ENCODE measurements at regions not wholly inside any gene's neighbourhood (a gene's known extent, or its start where the extent isn't known, plus 50 kb on each side); places are given as distances from the start of the nearest gene placed in this dataset.

GRCh38 chr6:23311211-23311610, 741.8 kb downstream of the HDGFL1 start:
- TF ChIP-seq, protein P1, sequence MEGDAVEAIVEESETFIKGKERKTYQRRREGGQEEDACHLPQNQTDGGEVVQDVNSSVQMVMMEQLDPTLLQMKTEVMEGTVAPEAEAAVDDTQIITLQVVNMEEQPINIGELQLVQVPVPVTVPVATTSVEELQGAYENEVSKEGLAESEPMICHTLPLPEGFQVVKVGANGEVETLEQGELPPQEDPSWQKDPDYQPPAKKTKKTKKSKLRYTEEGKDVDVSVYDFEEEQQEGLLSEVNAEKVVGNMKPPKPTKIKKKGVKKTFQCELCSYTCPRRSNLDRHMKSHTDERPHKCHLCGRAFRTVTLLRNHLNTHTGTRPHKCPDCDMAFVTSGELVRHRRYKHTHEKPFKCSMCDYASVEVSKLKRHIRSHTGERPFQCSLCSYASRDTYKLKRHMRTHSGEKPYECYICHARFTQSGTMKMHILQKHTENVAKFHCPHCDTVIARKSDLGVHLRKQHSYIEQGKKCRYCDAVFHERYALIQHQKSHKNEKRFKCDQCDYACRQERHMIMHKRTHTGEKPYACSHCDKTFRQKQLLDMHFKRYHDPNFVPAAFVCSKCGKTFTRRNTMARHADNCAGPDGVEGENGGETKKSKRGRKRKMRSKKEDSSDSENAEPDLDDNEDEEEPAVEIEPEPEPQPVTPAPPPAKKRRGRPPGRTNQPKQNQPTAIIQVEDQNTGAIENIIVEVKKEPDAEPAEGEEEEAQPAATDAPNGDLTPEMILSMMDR (IDR thresholded peaks at IDR 0.05) = no peak
- no peak overlapping the region for H3K4me3 ChIP-seq

GRCh38 chr6:23316131-23316530, 746.8 kb downstream of the HDGFL1 start:
- Histone ChIP-seq H3K9me3 (no peaks in the 10 kb centered on the region), H3K27me3 (no peaks in the 10 kb centered on the region), H3K4me3 (no peak overlapping the region), H3K9ac (ENCODE audit: low read depth in 2 of 2, low read length in 2 of 2) (no peak overlapping the region), H3K36me3 (no peaks in the 10 kb centered on the region), H3K4me1 (no peaks in the 10 kb centered on the region), H3K27ac (no peak overlapping the region)
- TF ChIP-seq, protein P1 (IDR thresholded peaks at IDR 0.05) = no peak
- no peak for DNase-seq
- intact Hi-C loops (cut with DNase I) = no loop called here

More at GRCh38 chr6:23311211-23311610, 741.8 kb downstream of the HDGFL1 start:
- intact Hi-C loops (cut with DNase I) = no loop called here
- no peak overlapping the region for H3K27ac ChIP-seq
- H3K9me3 ChIP-seq = no peaks in the 10 kb centered on the region
- no peaks in the 10 kb centered on the region for H3K27me3 ChIP-seq
- H3K36me3 ChIP-seq = no peaks in the 10 kb centered on the region
- H3K4me1 ChIP-seq = no peaks in the 10 kb centered on the region
- H3K9ac ChIP-seq (ENCODE audit: low read depth in 2 of 2, low read length in 2 of 2) = no peak overlapping the region
- DNase-seq = no peak

- Histone ChIP-seq H3K27ac (no peak overlapping the region), H3K4me1 (no peaks in the 10 kb centered on the region), H3K9me3 (no peaks in the 10 kb centered on the region), H3K36me3 (no peaks in the 10 kb centered on the region), H3K27me3 (no peaks in the 10 kb centered on the region), H3K4me3 (no peak overlapping the region), H3K9ac (ENCODE audit: low read depth in 2 of 2, low read length in 2 of 2) (no peak overlapping the region)
- TF ChIP-seq, protein P1 (IDR thresholded peaks at IDR 0.05) = no peak
- DNase-seq = no peak
- intact Hi-C loops (cut with DNase I) = no loop called here
These were observed 747.6 kb downstream of the HDGFL1 start for GRCh38 chr6:23316931-23317330.

DNA sequence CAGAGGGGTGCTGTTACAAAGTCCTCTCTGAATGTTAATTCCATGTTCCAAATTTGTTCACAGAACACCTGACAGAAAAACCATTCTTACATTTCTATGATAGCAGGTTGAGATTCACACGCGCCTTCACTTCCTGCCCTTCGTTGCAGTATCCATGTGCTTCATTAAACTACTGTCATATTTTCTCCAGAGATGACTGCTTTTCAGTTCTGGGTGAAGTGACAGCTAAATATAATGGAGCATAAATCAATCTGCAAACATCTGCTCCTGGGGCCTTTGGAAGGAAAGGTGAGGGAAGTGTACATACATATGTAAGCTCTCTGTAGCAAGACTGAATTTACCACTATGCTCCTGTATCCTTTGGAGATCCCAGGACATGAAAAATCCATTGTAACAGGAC, 750.2 kb downstream of the HDGFL1 start:
- Histone ChIP-seq H3K9ac (ENCODE audit: low read depth in 2 of 2, low read length in 2 of 2) (no peak overlapping the region), H3K9me3 (no peaks in the 10 kb centered on the region), H3K4me3 (no peak overlapping the region), H3K36me3 (no peaks in the 10 kb centered on the region), H3K27ac (no peak overlapping the region), H3K4me1 (no peaks in the 10 kb centered on the region), H3K27me3 (no peaks in the 10 kb centered on the region)
- TF ChIP-seq, protein P1 (IDR thresholded peaks at IDR 0.05) = no peak
- no peak for DNase-seq
- intact Hi-C loops (cut with DNase I) = no loop called here

DNA sequence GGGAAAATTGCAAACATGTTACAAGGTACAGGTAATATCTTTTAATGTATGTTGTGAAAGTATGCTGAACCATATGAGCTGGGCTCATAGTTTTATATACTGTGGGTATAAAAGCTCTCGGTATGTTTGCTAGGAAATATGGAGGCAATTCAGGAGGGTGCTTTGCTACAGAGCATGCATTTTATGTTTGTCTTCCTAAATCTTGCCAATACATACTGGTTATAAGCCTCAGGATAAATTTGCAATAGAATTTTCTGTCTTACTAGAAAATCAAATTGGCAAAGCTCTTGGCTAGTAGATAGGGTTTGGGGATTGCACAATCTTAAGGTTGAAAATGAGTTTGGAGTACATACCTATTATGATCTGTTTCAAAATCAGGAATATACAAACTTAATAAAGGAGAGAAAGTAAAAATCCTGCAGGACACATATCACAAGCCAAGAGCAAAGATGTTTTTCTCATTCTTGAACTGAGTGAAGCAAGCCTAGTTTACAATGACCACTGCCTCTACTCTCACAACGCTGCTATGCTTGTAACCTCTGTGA, 751.2 kb downstream of the HDGFL1 start:
- no peaks in the 10 kb centered on the region for H3K36me3 ChIP-seq
- no peak for DNase-seq
- H3K27me3 ChIP-seq = no peaks in the 10 kb centered on the region
- no peaks in the 10 kb centered on the region for H3K9me3 ChIP-seq
- no peak overlapping the region for H3K4me3 ChIP-seq
- TF ChIP-seq, protein P1 (IDR thresholded peaks at IDR 0.05) = no peak
- H3K9ac ChIP-seq (ENCODE audit: low read depth in 2 of 2, low read length in 2 of 2) = no peak overlapping the region
- H3K4me1 ChIP-seq = no peaks in the 10 kb centered on the region
- no peak overlapping the region for H3K27ac ChIP-seq
- intact Hi-C loops (cut with DNase I) = no loop called here
